ENCODE measurements at regions not wholly inside any gene's neighbourhood (a gene's known extent, or its start where the extent isn't known, plus 50 kb on each side); places are given as distances from the start of the nearest gene placed in this dataset.
A peak's percentile ranks its signal among the peaks of the same experiment; 100 is the strongest.
"Not testable (repeated sequence)": the region's sequence is repeated elsewhere in the genome, so short reads cannot be mapped to it uniquely, and the experiment has no call there.

GRCh38 chr9:18296702-18297055 is 177.3 kb upstream of the ADAMTSL1 start:
- no peak for DNase-seq (ENCODE audit: low read depth)

- DNase-seq (ENCODE audit: low read depth) = no peak
Observed at GRCh38 chr9:18297056-18297841, 176.7 kb upstream of the ADAMTSL1 start.

- DNase-seq (ENCODE audit: low read depth) = no peak
Observed at GRCh38 chr9:18299449-18299848, 174.5 kb upstream of the ADAMTSL1 start.

GRCh38 chr9:18305167-18305806 is 168.7 kb upstream of the ADAMTSL1 start:
- DNase-seq (ENCODE audit: low read depth) = not testable (repeated sequence)

- no peak for DNase-seq (ENCODE audit: low read depth)
Observed at GRCh38 chr9:18314316-18314715, 159.6 kb upstream of the ADAMTSL1 start.

GRCh38 chr9:18317896-18318295 is 156.1 kb upstream of the ADAMTSL1 start:
- DNase-seq (ENCODE audit: low read depth) = no peak

- no peak for DNase-seq (ENCODE audit: low read depth)
Observed at GRCh38 chr9:18319918-18320445, 154.0 kb upstream of the ADAMTSL1 start.

GRCh38 chr9:18324928-18325745 is 148.8 kb upstream of the ADAMTSL1 start:
- DNase-seq (ENCODE audit: low read depth) = no peak

- not testable (repeated sequence) for DNase-seq (ENCODE audit: low read depth)
Observed at GRCh38 chr9:18325746-18326011, 148.3 kb upstream of the ADAMTSL1 start.

- DNase-seq (ENCODE audit: low read depth) = peak; percentile 12
Observed at GRCh38 chr9:18327121-18327520, 146.8 kb upstream of the ADAMTSL1 start.

GRCh38 chr9:18330401-18331309 is 143.3 kb upstream of the ADAMTSL1 start:
- DNase-seq (ENCODE audit: low read depth) = no peak

GRCh38 chr9:18331310-18331684 is 142.7 kb upstream of the ADAMTSL1 start:
- DNase-seq (ENCODE audit: low read depth) = no peak

GRCh38 chr9:18331808-18332209 is 142.1 kb upstream of the ADAMTSL1 start:
- peak; percentile 38 for DNase-seq (ENCODE audit: low read depth)

- peak; percentile 40 for DNase-seq (ENCODE audit: low read depth)
Observed at GRCh38 chr9:18333157-18333556, 140.8 kb upstream of the ADAMTSL1 start.

GRCh38 chr9:18335825-18336224 is 138.1 kb upstream of the ADAMTSL1 start:
- no peak for DNase-seq (ENCODE audit: low read depth)

- no peak for DNase-seq (ENCODE audit: low read depth)
Observed at GRCh38 chr9:18338042-18338441, 135.9 kb upstream of the ADAMTSL1 start.

- no peak for DNase-seq (ENCODE audit: low read depth)
Observed at GRCh38 chr9:18343784-18344183, 130.2 kb upstream of the ADAMTSL1 start.

GRCh38 chr9:18346745-18347144 is 127.2 kb upstream of the ADAMTSL1 start:
- no peak for DNase-seq (ENCODE audit: low read depth)

- no peak for DNase-seq (ENCODE audit: low read depth)
Observed at GRCh38 chr9:18347386-18348082, 126.4 kb upstream of the ADAMTSL1 start.

- no peak for DNase-seq (ENCODE audit: low read depth)
Observed at GRCh38 chr9:18348083-18348475, 125.9 kb upstream of the ADAMTSL1 start.

GRCh38 chr9:18349530-18349929 is 124.4 kb upstream of the ADAMTSL1 start:
- no peak for DNase-seq (ENCODE audit: low read depth)

Data from Daoy (cell line).